K562 (cell line): ENCODE measurements at regions not wholly inside any gene's neighbourhood (a gene's known extent, or its start where the extent isn't known, plus 50 kb on each side); places are given as distances from the start of the nearest gene placed in this dataset.

Experiments used
- KAT7 ChIP-seq: sonication (generic); formaldehyde crosslinking; IDR thresholded peaks from 2 replicates; pipeline ENCODE4 v1.8.0; 2022; ENCODE audit warnings: missing genetic modification reagents, mild to moderate bottlenecking, borderline replicate concordance
- MEF2A ChIP-seq: IDR thresholded peaks from 2 replicates; pipeline ENCODE4 v1.6.1; 2011; ENCODE audit warnings: low read depth, mild to moderate bottlenecking, low read length, moderate library complexity; ENCODE audit not compliant: control insufficient read depth
- RBM17 ChIP-seq: fragments of 200-400 bp; formaldehyde crosslinking; IDR thresholded peaks from 2 replicates; pipeline ENCODE4 v1.6.1; 2017; ENCODE audit warnings: low read depth, mild to moderate bottlenecking, low read length, borderline replicate concordance
- RFX5 ChIP-seq: IDR thresholded peaks from 2 replicates; pipeline ENCODE4 v1.6.1; 2011; ENCODE audit warnings: low read depth, mild to moderate bottlenecking, improper control_type of control experiment, low read length
- RREB1 ChIP-seq: fragments of 250-450 bp; sonication (Bioruptor Pico); IDR thresholded peaks from 2 replicates; pipeline ENCODE4 v1.4.0; 2020
- SETDB1 ChIP-seq: IDR thresholded peaks from one replicate; pipeline ENCODE4 v1.6.1; 2012; ENCODE audit warnings: low read length, control low read depth, inconsistent platforms
- SRSF7 ChIP-seq: fragments of 200-400 bp; formaldehyde crosslinking; optimal IDR thresholded peaks from 2 replicates; pipeline ENCODE3; 2017; ENCODE audit warnings: mild to moderate bottlenecking, low read depth, low read length
- THRA ChIP-seq: fragments of 450-650 bp; IDR thresholded peaks from 2 replicates; pipeline ENCODE4 v1.6.1; 2017; ENCODE audit warnings: mild to moderate bottlenecking, moderate library complexity
- ZBTB1 ChIP-seq: sonication (generic); formaldehyde crosslinking; IDR thresholded peaks from 2 replicates; pipeline ENCODE4 v1.8.1; 2023; ENCODE audit warnings: missing genetic modification reagents, low read depth, mild to moderate bottlenecking, borderline replicate concordance
- ZNF512 ChIP-seq: IDR thresholded peaks from 2 replicates; pipeline ENCODE4 v1.6.1; 2016; ENCODE audit warnings: missing genetic modification characterization, missing compliant biosample characterization

GRCh38 chr15:62766599-62766998 lies 275.9 kb upstream of the TPM1 start (continued):
- TF ChIP-seq RREB1 (CRISPR knock-in tag) (no peak), THRA (no peak), RFX5 (no peak), SRSF7 (no peak), ZBTB1 (CRISPR knock-in tag) (no peak), MEF2A (no peak), ZNF512 (tag) (no peak), KAT7 (CRISPR knock-in tag) (no peak), SETDB1 (no peak), RBM17 (no peak)
- TF ChIP-seq, all 486 proteins: peak for 0
